RWPE1 (cell line): ENCODE measurements at regions not wholly inside any gene's neighbourhood (a gene's known extent, or its start where the extent isn't known, plus 50 kb on each side); places are given as distances from the start of the nearest gene placed in this dataset.
"Not testable (repeated sequence)": the region's sequence is repeated elsewhere in the genome, so short reads cannot be mapped to it uniquely, and the experiment has no call there.

Experiments
- CTCF ChIA-PET: fragments of 350-600 bp; sonication (Branson Sonifier 250); formaldehyde crosslinking; extraction: SDS; loops from one replicate; lab custom pipeline; 2021; lab: Yijun Ruan, JAX
- POLR2A ChIA-PET: fragments of 400-600 bp; formaldehyde crosslinking; extraction: SDS; loops from one replicate; lab custom pipeline; 2020; ENCODE audit warnings: antibody characterized with exemption; ENCODE audit not compliant: low non-redundant PET; lab: Yijun Ruan, JAX
- DNase-seq: peaks from one replicate; pipeline ENCODE4 v3.0.0; 2012; ENCODE audit warnings: low spot score
- H3K27ac ChIP-seq: fragments of 450-650 bp; 2 replicates; pipeline ENCODE4 v1.5.1; 2017
- CTCF ChIP-seq: fragments of 450-650 bp; conservative IDR thresholded peaks from 2 replicates; pipeline ENCODE4 v1.5.1; 2017; ENCODE audit warnings: low read depth, mild to moderate bottlenecking

GRCh38 chr17:31740611-31741082, 118.4 kb downstream of the COPRS start:
- TF ChIP-seq CTCF, result no peak
- CTCF ChIA-PET, result interaction anchor here (0.6 kb wide), 2 partner anchors 17 to 98 kb away, joined by 4 to 5 read pairs; no protein-coding TSS in a partner anchor
- no peak for DNase-seq
- POLR2A ChIA-PET, result no interaction called here
- no peak overlapping the region for H3K27ac ChIP-seq

- no peak overlapping the region for H3K27ac ChIP-seq
- no peak for DNase-seq
- TF ChIP-seq CTCF, result no peak
- POLR2A ChIA-PET, result no interaction called here
- CTCF ChIA-PET, result interaction anchor here (0.6 kb wide), 1 partner anchor 63 kb away, joined by 3 read pairs; no protein-coding TSS in a partner anchor
These were observed 119.9 kb downstream of the COPRS start for GRCh38 chr17:31738996-31739699.

- ChIA-PET POLR2A (no interaction called here), CTCF (interaction anchor here (0.6 to 0.7 kb wide), 4 partner anchors 64 to 389 kb away, joined by 3 to 6 read pairs (median 4); no protein-coding TSS in a partner anchor)
These were observed 120.6 kb downstream of the COPRS start for GRCh38 chr17:31738488-31738887.

GRCh38 chr17:31738067-31738466, 121.0 kb downstream of the COPRS start:
- ChIA-PET POLR2A (no interaction called here), CTCF (interaction anchor here (0.6 to 0.7 kb wide), 3 partner anchors 85 to 389 kb away, joined by 3 to 6 read pairs (median 4); no protein-coding TSS in a partner anchor)
- no peak overlapping the region for H3K27ac ChIP-seq
- DNase-seq, result no peak
- no peak for TF ChIP-seq CTCF

More at GRCh38 chr17:31738488-31738887, 120.6 kb downstream of the COPRS start:
- H3K27ac ChIP-seq, result no peak overlapping the region
- TF ChIP-seq CTCF, result no peak
- DNase-seq, result no peak

GRCh38 chr17:31736855-31737625, 122.0 kb downstream of the COPRS start:
- ChIA-PET CTCF (no interaction called here), POLR2A (no interaction called here)
- no peak for DNase-seq
- H3K27ac ChIP-seq, result no peak overlapping the region
- no peak for TF ChIP-seq CTCF

- no peak for DNase-seq
- no peak overlapping the region for H3K27ac ChIP-seq
- POLR2A ChIA-PET, result no interaction called here
- TF ChIP-seq CTCF, result no peak
- CTCF ChIA-PET, result no interaction called here
These were observed 125.7 kb downstream of the COPRS start for GRCh38 chr17:31733326-31733725.

- H3K27ac ChIP-seq, DNase-seq, POLR2A ChIA-PET: not testable (repeated sequence)
- CTCF ChIA-PET, result interaction anchor here (0.5 to 1.1 kb wide), 2 partner anchors 12 to 60 kb away, joined by 3 to 4 read pairs; no protein-coding TSS in a partner anchor
These were observed 127.4 kb downstream of the COPRS start for GRCh38 chr17:31731585-31732154.
